ENCODE measurements at regions not wholly inside any gene's neighbourhood (a gene's known extent, or its start where the extent isn't known, plus 50 kb on each side); places are given as distances from the start of the nearest gene placed in this dataset.
A peak's percentile ranks its signal among the peaks of the same experiment; 100 is the strongest.

DNA sequence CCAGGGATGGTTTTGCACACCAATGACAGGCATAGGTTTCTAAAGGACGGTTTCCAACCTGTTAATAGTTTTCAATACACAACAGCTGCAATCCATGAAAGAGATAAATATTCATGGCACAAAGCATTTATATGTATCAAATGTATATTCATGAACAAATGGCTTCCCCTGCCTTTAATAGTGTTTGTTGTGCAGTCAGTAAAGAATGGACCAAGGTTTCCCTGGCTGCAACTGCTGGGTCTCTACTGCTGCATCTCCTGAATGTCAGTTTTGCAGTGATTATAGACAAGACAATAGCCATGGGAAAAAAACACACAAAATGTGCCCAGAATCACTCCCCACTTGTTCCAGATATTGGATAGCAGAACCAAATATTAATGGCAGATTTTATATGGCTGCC, 284.1 kb downstream of the BTG1 start:
- peaks cover 3% of the 10 kb centered on the region for H3K36me3 Mint-ChIP-seq
- ATAC-seq (ENCODE audit: low read depth in 2 of 2) = no peak
- H3K27ac Mint-ChIP-seq = peak overlapping the region in 1 of 3 donors; percentile 32
- H3K36me3 ChIP-seq (ENCODE audit: control insufficient read depth, insufficient read depth, low read length) = no peaks in the 10 kb centered on the region
- no peaks in the 10 kb centered on the region for H3K27me3 Mint-ChIP-seq
- peaks cover 0 to 29% (median 13%) of the 10 kb centered on the region in 4 donors for H3K4me1 Mint-ChIP-seq
- H3K4me3 Mint-ChIP-seq = no peak overlapping the region
- no peak overlapping the region for H3K27ac ChIP-seq (ENCODE audit: insufficient read depth, low read length, poor library complexity, severe bottlenecking)
- H3K4me1 ChIP-seq (ENCODE audit: control insufficient read depth, insufficient read depth, low read length, poor library complexity, severe bottlenecking) = no peaks in the 10 kb centered on the region
- no peaks in the 10 kb centered on the region for H3K9me3 ChIP-seq (ENCODE audit: control insufficient read depth in 2 of 2, low read length in 2 of 2)
- H3K27me3 ChIP-seq (ENCODE audit: control insufficient read depth, insufficient read depth, low read length) = no peaks in the 10 kb centered on the region
- H3K4me3 ChIP-seq (ENCODE audit: low read depth, low read length) = no peak overlapping the region
- peaks cover 0 to 5% (median 0%) of the 10 kb centered on the region in 7 donors for H3K9me3 Mint-ChIP-seq
- no peak for DNase-seq

DNA sequence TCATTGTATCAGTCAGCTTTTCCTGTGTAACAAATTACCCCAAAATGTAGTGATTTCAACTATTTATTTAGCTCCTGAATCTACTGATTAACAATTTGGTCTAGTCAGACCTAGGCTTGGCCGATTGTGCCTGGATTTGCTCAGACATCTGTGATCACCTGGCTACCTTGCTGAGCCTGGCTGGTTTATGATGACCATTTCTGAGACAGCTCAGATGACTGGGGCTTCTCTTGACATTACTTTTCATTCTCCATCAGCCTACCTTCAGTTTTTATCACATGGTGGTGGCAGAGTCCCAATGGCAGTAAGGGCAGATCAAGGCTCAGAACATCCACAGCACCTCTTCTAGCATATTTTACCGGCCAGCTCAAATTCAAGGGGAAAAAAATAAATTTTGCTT, 286.3 kb downstream of the BTG1 start:
- H3K27ac Mint-ChIP-seq = no peak overlapping the region
- peaks cover 4% of the 10 kb centered on the region for H3K27me3 Mint-ChIP-seq
- Histone ChIP-seq H3K36me3 (ENCODE audit: control insufficient read depth, insufficient read depth, low read length) (no peaks in the 10 kb centered on the region), H3K27ac (ENCODE audit: insufficient read depth, low read length, poor library complexity, severe bottlenecking) (no peak overlapping the region), H3K4me1 (ENCODE audit: control insufficient read depth, insufficient read depth, low read length, poor library complexity, severe bottlenecking) (no peaks in the 10 kb centered on the region), H3K9me3 (ENCODE audit: control insufficient read depth in 2 of 2, low read length in 2 of 2) (no peaks in the 10 kb centered on the region), H3K27me3 (ENCODE audit: control insufficient read depth, insufficient read depth, low read length) (no peaks in the 10 kb centered on the region), H3K4me3 (ENCODE audit: low read depth, low read length) (no peak overlapping the region)
- H3K36me3 Mint-ChIP-seq = peaks cover 3% of the 10 kb centered on the region
- no peak overlapping the region for H3K4me3 Mint-ChIP-seq
- peaks cover 0 to 5% (median 0%) of the 10 kb centered on the region in 7 donors for H3K9me3 Mint-ChIP-seq
- H3K4me1 Mint-ChIP-seq = peaks cover 6 to 35% (median 17%) of the 10 kb centered on the region in 4 donors
- DNase-seq = no peak
- ATAC-seq (ENCODE audit: low read depth in 2 of 2) = no peak

DNA sequence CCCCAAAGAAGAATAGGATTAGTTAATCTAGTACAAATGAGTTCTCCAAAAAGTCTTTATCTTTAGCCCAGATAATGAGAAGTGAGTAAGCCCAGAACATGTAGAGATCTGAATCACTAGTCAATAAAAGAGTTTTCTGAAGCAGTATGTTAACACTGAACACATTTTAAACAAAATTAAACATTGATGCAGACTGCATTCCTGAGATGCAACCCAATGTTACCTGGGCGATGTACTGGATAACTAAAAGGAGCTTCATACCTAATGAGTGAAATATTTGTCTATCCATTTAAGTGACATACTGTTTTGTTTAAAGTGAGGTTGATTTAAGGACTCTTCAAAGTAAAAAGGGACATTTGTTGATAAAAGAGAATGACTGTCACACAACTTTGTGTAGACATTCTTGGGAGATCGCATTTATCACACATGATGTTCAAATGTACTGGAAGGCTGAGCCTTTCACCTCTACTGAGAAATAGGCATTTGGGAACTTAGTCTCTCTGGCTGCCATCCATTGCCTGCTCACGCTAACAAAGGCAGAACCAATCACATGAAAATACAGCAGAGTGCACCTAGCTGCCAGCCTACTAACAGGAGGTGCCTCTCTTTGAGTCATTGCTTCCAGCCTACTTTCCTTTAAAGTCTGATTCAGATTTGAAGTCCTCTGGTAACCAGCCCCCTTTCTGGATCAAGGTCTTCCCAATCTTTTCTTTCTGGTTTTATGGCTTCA, 287.7 kb downstream of the BTG1 start:
- ATAC-seq (ENCODE audit: low read depth in 2 of 2) (no peak), DNase-seq (no peak)
- H3K27me3 Mint-ChIP-seq = peaks cover 4% of the 10 kb centered on the region
- peaks cover 6 to 25% (median 16%) of the 10 kb centered on the region in 4 donors for H3K4me1 Mint-ChIP-seq
- H3K4me1 ChIP-seq (ENCODE audit: control insufficient read depth, insufficient read depth, low read length, poor library complexity, severe bottlenecking) = no peaks in the 10 kb centered on the region
- H3K4me3 Mint-ChIP-seq = no peak overlapping the region
- H3K27ac ChIP-seq (ENCODE audit: insufficient read depth, low read length, poor library complexity, severe bottlenecking) = no peak overlapping the region
- no peaks in the 10 kb centered on the region for H3K36me3 ChIP-seq (ENCODE audit: control insufficient read depth, insufficient read depth, low read length)
- peak overlapping the region in 1 of 3 donors; percentile 33 for H3K27ac Mint-ChIP-seq
- H3K27me3 ChIP-seq (ENCODE audit: control insufficient read depth, insufficient read depth, low read length) = no peaks in the 10 kb centered on the region
- H3K4me3 ChIP-seq (ENCODE audit: low read depth, low read length) = no peak overlapping the region
- peaks cover 0 to 5% (median 0%) of the 10 kb centered on the region in 7 donors for H3K9me3 Mint-ChIP-seq
- H3K36me3 Mint-ChIP-seq = no peaks in the 10 kb centered on the region
- no peaks in the 10 kb centered on the region for H3K9me3 ChIP-seq (ENCODE audit: control insufficient read depth in 2 of 2, low read length in 2 of 2)

DNA sequence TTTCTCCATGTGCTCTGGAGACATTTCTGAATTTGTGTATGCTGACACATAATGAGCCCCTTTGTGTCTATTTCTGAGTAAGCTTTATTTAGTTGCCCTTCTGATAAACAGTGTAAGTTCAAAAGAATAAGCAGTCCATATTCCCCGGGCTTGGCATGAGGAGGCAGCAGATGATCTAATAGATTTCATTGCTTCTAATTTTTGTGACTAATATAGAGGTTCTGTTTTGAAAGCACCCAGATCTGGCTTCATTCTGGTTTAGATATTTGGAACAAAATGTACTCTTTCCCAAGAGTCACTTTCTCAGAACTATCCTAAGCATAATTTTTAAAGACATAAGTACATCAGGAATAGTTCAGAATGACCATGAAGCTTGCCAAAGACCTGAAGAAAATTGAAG, 290.9 kb downstream of the BTG1 start:
- H3K4me3 ChIP-seq (ENCODE audit: low read depth, low read length) = no peak overlapping the region
- Mint-ChIP-seq H3K4me1 (peaks cover 16 to 22% (median 18%) of the 10 kb centered on the region in 4 donors), H3K9me3 (peaks cover 0 to 3% (median 0%) of the 10 kb centered on the region in 7 donors), H3K4me3 (no peak overlapping the region), H3K27ac (peak overlapping the region in 2 of 3 donors; percentile 13 to 27), H3K36me3 (no peaks in the 10 kb centered on the region), H3K27me3 (peaks cover 4% of the 10 kb centered on the region)
- H3K27ac ChIP-seq (ENCODE audit: insufficient read depth, low read length, poor library complexity, severe bottlenecking) = no peak overlapping the region
- no peak for ATAC-seq (ENCODE audit: low read depth in 2 of 2)
- no peaks in the 10 kb centered on the region for H3K4me1 ChIP-seq (ENCODE audit: control insufficient read depth, insufficient read depth, low read length, poor library complexity, severe bottlenecking)
- H3K9me3 ChIP-seq (ENCODE audit: control insufficient read depth in 2 of 2, low read length in 2 of 2) = no peaks in the 10 kb centered on the region
- no peak for DNase-seq
- H3K36me3 ChIP-seq (ENCODE audit: control insufficient read depth, insufficient read depth, low read length) = no peaks in the 10 kb centered on the region
- no peaks in the 10 kb centered on the region for H3K27me3 ChIP-seq (ENCODE audit: control insufficient read depth, insufficient read depth, low read length)

DNA sequence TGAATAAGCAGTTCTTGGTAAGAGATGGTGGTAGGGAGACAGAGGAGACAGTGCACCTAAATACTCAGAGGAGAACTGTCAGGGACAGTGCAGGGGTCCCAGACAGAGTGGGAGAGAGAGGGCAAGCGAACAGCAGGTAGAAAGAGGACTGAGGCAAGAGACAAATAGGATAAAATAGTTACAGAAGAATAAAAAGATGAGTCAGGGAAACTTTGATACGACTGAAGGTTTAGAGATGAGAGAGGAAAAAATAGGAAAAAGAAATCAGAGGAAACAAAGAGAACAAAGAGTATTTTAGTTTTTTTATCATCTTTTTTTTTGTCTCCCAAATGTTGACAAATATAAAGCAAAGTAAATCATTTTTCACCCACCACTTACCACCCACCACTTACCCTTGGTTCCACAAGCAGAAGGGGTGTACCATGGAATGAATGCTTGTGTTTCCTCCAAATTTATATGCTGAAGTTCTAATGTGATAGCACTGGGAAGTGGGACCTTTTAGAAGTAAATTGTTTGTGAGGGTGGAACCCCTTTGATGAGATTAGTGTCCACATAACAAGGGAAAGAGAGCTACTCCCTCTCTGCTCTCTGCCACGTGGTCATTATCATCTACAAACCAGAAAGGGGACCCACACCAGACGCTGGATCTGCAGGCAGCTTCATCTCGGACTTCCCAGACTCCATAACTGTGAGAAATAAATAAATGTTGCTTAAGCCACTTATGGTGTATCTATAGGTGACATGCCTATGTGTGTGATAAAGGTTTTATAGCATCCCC, 292.1 kb downstream of the BTG1 start:
- Histone ChIP-seq H3K4me3 (ENCODE audit: low read depth, low read length) (no peak overlapping the region), H3K27me3 (ENCODE audit: control insufficient read depth, insufficient read depth, low read length) (no peaks in the 10 kb centered on the region), H3K36me3 (ENCODE audit: control insufficient read depth, insufficient read depth, low read length) (no peaks in the 10 kb centered on the region), H3K9me3 (ENCODE audit: control insufficient read depth in 2 of 2, low read length in 2 of 2) (no peaks in the 10 kb centered on the region), H3K4me1 (ENCODE audit: control insufficient read depth, insufficient read depth, low read length, poor library complexity, severe bottlenecking) (no peaks in the 10 kb centered on the region), H3K27ac (ENCODE audit: insufficient read depth, low read length, poor library complexity, severe bottlenecking) (no peak overlapping the region)
- peaks cover 4% of the 10 kb centered on the region for H3K27me3 Mint-ChIP-seq
- H3K36me3 Mint-ChIP-seq = no peaks in the 10 kb centered on the region
- peaks cover 16 to 22% (median 18%) of the 10 kb centered on the region in 4 donors for H3K4me1 Mint-ChIP-seq
- H3K27ac Mint-ChIP-seq = peak overlapping the region in 2 of 3 donors; percentile 12 to 18
- no peak overlapping the region for H3K4me3 Mint-ChIP-seq
- no peak for DNase-seq
- ATAC-seq (ENCODE audit: low read depth in 2 of 2) = no peak
- H3K9me3 Mint-ChIP-seq = peaks cover 0 to 2% (median 0%) of the 10 kb centered on the region in 7 donors

DNA sequence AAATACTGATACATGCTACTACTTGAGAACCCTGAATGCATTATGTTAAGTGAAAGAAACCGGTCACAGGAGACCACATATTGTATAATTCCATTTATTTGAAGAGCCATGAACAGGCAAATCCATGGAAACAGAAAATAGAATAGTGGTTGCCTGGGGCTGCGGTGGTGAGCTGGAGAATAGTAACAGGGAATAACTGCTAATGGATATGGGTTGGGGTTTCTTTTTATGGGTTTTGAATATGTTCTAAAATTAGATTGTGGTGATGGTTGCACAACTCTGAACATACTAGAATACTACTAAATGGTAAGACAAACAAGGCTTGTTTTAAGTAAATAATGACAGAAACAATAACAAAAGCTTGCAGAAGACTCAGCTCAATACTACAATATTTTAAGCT, 293.0 kb downstream of the BTG1 start:
- ATAC-seq (ENCODE audit: low read depth in 2 of 2) (no peak), DNase-seq (no peak)
- Histone ChIP-seq H3K9me3 (ENCODE audit: control insufficient read depth in 2 of 2, low read length in 2 of 2) (no peaks in the 10 kb centered on the region), H3K4me3 (ENCODE audit: low read depth, low read length) (no peak overlapping the region), H3K27ac (ENCODE audit: insufficient read depth, low read length, poor library complexity, severe bottlenecking) (no peak overlapping the region), H3K36me3 (ENCODE audit: control insufficient read depth, insufficient read depth, low read length) (no peaks in the 10 kb centered on the region), H3K27me3 (ENCODE audit: control insufficient read depth, insufficient read depth, low read length) (no peaks in the 10 kb centered on the region), H3K4me1 (ENCODE audit: control insufficient read depth, insufficient read depth, low read length, poor library complexity, severe bottlenecking) (no peaks in the 10 kb centered on the region)
- H3K36me3 Mint-ChIP-seq = no peaks in the 10 kb centered on the region
- peaks cover 13 to 23% (median 19%) of the 10 kb centered on the region in 4 donors for H3K4me1 Mint-ChIP-seq
- peaks cover 4% of the 10 kb centered on the region for H3K27me3 Mint-ChIP-seq
- no peak overlapping the region for H3K27ac Mint-ChIP-seq
- H3K9me3 Mint-ChIP-seq = peaks cover 0 to 2% (median 0%) of the 10 kb centered on the region in 7 donors
- H3K4me3 Mint-ChIP-seq = no peak overlapping the region

DNA sequence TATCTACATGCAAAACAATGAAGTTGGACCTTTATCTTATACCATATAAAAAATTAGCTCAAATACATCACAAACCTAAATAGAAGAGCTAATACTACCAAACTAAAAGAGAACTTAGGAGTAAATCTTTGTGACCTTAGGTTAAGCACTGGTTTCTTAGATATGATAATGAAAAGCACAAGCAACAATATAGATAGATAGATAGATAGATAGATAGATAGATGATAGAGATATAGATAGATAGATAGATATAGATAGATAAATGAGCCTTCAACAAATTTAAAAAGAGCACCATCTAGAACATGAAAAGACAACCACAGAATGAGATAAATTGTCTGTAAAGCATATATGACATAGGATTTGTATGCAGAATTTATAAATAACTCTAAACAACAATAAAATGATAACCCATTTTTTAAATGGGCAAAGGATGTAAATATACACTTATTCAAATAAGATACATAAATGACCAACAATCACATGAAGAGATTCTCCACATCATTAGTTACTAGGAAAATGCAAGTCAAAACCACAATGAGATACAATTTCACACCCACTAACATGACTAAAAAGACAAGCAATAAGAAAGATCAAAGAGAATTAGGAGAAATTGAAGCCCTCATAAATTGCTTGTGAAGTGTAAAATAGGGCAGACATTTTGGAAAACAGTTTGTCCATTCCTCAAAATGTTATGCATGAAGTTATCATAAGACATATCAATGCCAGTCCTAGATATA, 293.7 kb downstream of the BTG1 start:
- H3K27ac Mint-ChIP-seq = no peak overlapping the region
- H3K27me3 ChIP-seq (ENCODE audit: control insufficient read depth, insufficient read depth, low read length) = no peaks in the 10 kb centered on the region
- H3K36me3 ChIP-seq (ENCODE audit: control insufficient read depth, insufficient read depth, low read length) = no peaks in the 10 kb centered on the region
- H3K36me3 Mint-ChIP-seq = no peaks in the 10 kb centered on the region
- H3K4me1 Mint-ChIP-seq = peaks cover 13 to 23% (median 21%) of the 10 kb centered on the region in 4 donors
- H3K27ac ChIP-seq (ENCODE audit: insufficient read depth, low read length, poor library complexity, severe bottlenecking) = no peak overlapping the region
- peaks cover 0 to 2% (median 0%) of the 10 kb centered on the region in 7 donors for H3K9me3 Mint-ChIP-seq
- no peaks in the 10 kb centered on the region for H3K9me3 ChIP-seq (ENCODE audit: control insufficient read depth in 2 of 2, low read length in 2 of 2)
- ATAC-seq (ENCODE audit: low read depth in 2 of 2) (no peak), DNase-seq (no peak)
- H3K4me3 Mint-ChIP-seq = no peak overlapping the region
- H3K27me3 Mint-ChIP-seq = peaks cover 4% of the 10 kb centered on the region
- no peaks in the 10 kb centered on the region for H3K4me1 ChIP-seq (ENCODE audit: control insufficient read depth, insufficient read depth, low read length, poor library complexity, severe bottlenecking)
- no peak overlapping the region for H3K4me3 ChIP-seq (ENCODE audit: low read depth, low read length)
